GM23248 (cell line): ENCODE measurements at regions not wholly inside any gene's neighbourhood (a gene's known extent, or its start where the extent isn't known, plus 50 kb on each side); places are given as distances from the start of the nearest gene placed in this dataset.

Experiments
- DNase-seq: peaks from one replicate; pipeline ENCODE4 v3.0.0-alpha.2; 2015
- H2AFZ ChIP-seq: fragments of 200-600 bp; sonication (generic); 2 replicates; pipeline ENCODE4 v1.6.1; 2016; ENCODE audit warnings: antibody characterized with exemption
- H3F3A ChIP-seq: fragments of 200-600 bp; sonication (generic); 2 replicates; pipeline ENCODE4 v1.6.1; 2016; ENCODE audit warnings: mild to moderate bottlenecking, antibody characterized with exemption, mixed run types; ENCODE audit not compliant: insufficient read depth
- H3K27ac ChIP-seq: fragments of 200-600 bp; sonication (generic); 2 replicates; pipeline ENCODE4 v1.5.1; 2016; ENCODE audit warnings: mild to moderate bottlenecking
- H3K27me3 ChIP-seq: fragments of 200-600 bp; sonication (generic); replicated peaks from 2 replicates; pipeline ENCODE4 v1.6.1; 2016; ENCODE audit warnings: mild to moderate bottlenecking; ENCODE audit not compliant: insufficient read depth
- H3K36me3 ChIP-seq: fragments of 200-600 bp; sonication (generic); 2 replicates; pipeline ENCODE4 v1.6.1; 2016; ENCODE audit warnings: low read depth, mild to moderate bottlenecking
- H3K4me1 ChIP-seq: fragments of 200-600 bp; sonication (generic); 2 replicates; pipeline ENCODE4 v1.6.1; 2016; ENCODE audit warnings: mild to moderate bottlenecking; ENCODE audit not compliant: insufficient read depth
- H3K4me2 ChIP-seq: fragments of 200-600 bp; sonication (generic); one replicate; pipeline ENCODE4 v1.6.1; 2016; ENCODE audit warnings: mild to moderate bottlenecking; ENCODE audit not compliant: unreplicated experiment
- H3K4me3 ChIP-seq: fragments of 200-600 bp; sonication (generic); 2 replicates; pipeline ENCODE4 v1.5.1; 2016; ENCODE audit warnings: mild to moderate bottlenecking
- H3K79me2 ChIP-seq: fragments of 200-600 bp; sonication (generic); 2 replicates; pipeline ENCODE4 v1.6.1; 2016; ENCODE audit warnings: mild to moderate bottlenecking; ENCODE audit not compliant: insufficient read depth
- H3K9ac ChIP-seq: fragments of 200-600 bp; sonication (generic); 2 replicates; pipeline ENCODE4 v1.6.1; 2016; ENCODE audit warnings: mild to moderate bottlenecking
- H3K9me2 ChIP-seq: fragments of 200-600 bp; sonication (generic); 2 replicates; pipeline ENCODE4 v1.6.1; 2016; ENCODE audit warnings: mixed run types, mild to moderate bottlenecking, moderate library complexity; ENCODE audit not compliant: insufficient read depth
- H3K9me3 ChIP-seq: fragments of 200-600 bp; sonication (generic); one replicate; pipeline ENCODE4 v1.6.1; 2017; ENCODE audit warnings: low read depth
- H4K20me1 ChIP-seq: fragments of 200-600 bp; sonication (generic); 2 replicates; pipeline ENCODE4 v1.6.0; 2016; ENCODE audit not compliant: insufficient read depth
- EZH2 ChIP-seq: fragments of 200-600 bp; sonication (generic); IDR thresholded peaks from 2 replicates; pipeline ENCODE4 v1.6.1; 2018; ENCODE audit warnings: antibody characterized with exemption, mild to moderate bottlenecking; ENCODE audit not compliant: insufficient read depth, poor library complexity, severe bottlenecking
- EZH2phosphoT487 ChIP-seq: fragments of 200-600 bp; sonication (generic); IDR thresholded peaks from 2 replicates; pipeline ENCODE4 v1.6.1; 2018; ENCODE audit warnings: antibody characterized with exemption, moderate library complexity, mild to moderate bottlenecking, low read depth; ENCODE audit not compliant: insufficient read depth
- WGBS, 2 experiments: methylation state at CpG; one replicate each; pipeline ENCODE4 v1.1.6; 2015 to 2017; ENCODE audit warnings: low lambda C conversion rate in 2 of 2, low coverage in 1 of 2; ENCODE audit errors: missing lambda C conversion rate in 2 of 2; 5-methylcytosine and 5-hydroxymethylcytosine counted together
- in situ Hi-C: fragments of 300-500 bp; cut with MboI; formaldehyde crosslinking; loops from 2 replicates; pipeline ENCODE4 v1.15.0; 2020

- 0 to 5% methylated on average over 1 of the region's 1 CpG for WGBS, 2 experiments
- Histone ChIP-seq H3K27ac (no peak overlapping the region), H3K79me2 (no peaks in the 10 kb centered on the region), H3K4me2 (no peak overlapping the region), H3K4me3 (no peak overlapping the region), H3K36me3 (no peaks in the 10 kb centered on the region), H3K27me3 (no peaks in the 10 kb centered on the region), H3K9me2 (no peaks in the 10 kb centered on the region), H3K9me3 (no peaks in the 10 kb centered on the region), H3F3A (no peaks in the 10 kb centered on the region), H4K20me1 (no peaks in the 10 kb centered on the region), H2AFZ (no peak overlapping the region), H3K9ac (no peak overlapping the region), H3K4me1 (no peaks in the 10 kb centered on the region)
- DNase-seq: no peak
- no peak for TF ChIP-seq EZH2phosphoT487
- no peak for TF ChIP-seq EZH2
- in situ Hi-C loops: no loop called here
These were observed 434.5 kb upstream of the GYPC start for GRCh38 chr2:126221506-126221905.

DNA sequence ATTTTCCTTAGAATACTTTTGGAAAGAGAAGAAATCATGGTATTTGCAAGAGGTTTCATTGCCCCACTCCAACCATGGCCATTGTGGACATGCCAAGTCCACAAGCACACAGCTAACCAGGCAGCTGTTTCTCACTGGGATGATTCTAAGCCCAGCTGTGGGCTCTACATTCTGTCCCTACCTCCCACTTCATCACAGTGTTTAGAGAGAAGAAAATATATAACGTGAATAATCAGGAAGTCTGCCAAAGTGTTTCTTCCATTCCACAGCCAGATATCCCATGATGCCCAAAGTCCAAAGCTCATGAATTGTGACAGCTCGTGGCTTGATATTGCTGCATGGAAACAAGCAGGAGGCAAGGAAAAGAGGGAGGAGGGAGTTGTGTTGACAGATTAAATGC is 433.7 kb upstream of the GYPC start:
- TF ChIP-seq EZH2 (no peak), EZH2phosphoT487 (no peak)
- WGBS, 2 experiments: 0% methylated on average over 2 of the region's 2 CpGs
- H2AFZ ChIP-seq: no peak overlapping the region
- H3F3A ChIP-seq: no peaks in the 10 kb centered on the region
- H3K4me2 ChIP-seq: no peak overlapping the region
- H3K27ac ChIP-seq: no peak overlapping the region
- no peak for DNase-seq
- no peak overlapping the region for H3K9ac ChIP-seq
- H4K20me1 ChIP-seq: no peaks in the 10 kb centered on the region
- H3K4me3 ChIP-seq: no peak overlapping the region
- no peaks in the 10 kb centered on the region for H3K9me3 ChIP-seq
- in situ Hi-C loops: no loop called here
- H3K4me1 ChIP-seq: no peaks in the 10 kb centered on the region
- no peaks in the 10 kb centered on the region for H3K79me2 ChIP-seq
- no peaks in the 10 kb centered on the region for H3K9me2 ChIP-seq
- H3K27me3 ChIP-seq: no peaks in the 10 kb centered on the region
- no peaks in the 10 kb centered on the region for H3K36me3 ChIP-seq

GRCh38 chr2:126224776-126225175 is 431.2 kb upstream of the GYPC start:
- Histone ChIP-seq H3K36me3 (no peaks in the 10 kb centered on the region), H3K9me2 (no peaks in the 10 kb centered on the region), H3F3A (no peaks in the 10 kb centered on the region), H3K27ac (no peak overlapping the region), H3K9ac (no peak overlapping the region), H3K27me3 (no peaks in the 10 kb centered on the region), H3K4me1 (no peaks in the 10 kb centered on the region), H2AFZ (no peak overlapping the region), H3K4me3 (no peak overlapping the region), H4K20me1 (no peaks in the 10 kb centered on the region), H3K4me2 (no peak overlapping the region), H3K79me2 (no peaks in the 10 kb centered on the region), H3K9me3 (no peaks in the 10 kb centered on the region)
- WGBS, 2 experiments: 25 to 29% methylated on average over 1 of the region's 1 CpG
- no peak for DNase-seq
- in situ Hi-C loops: no loop called here
- TF ChIP-seq EZH2phosphoT487 (no peak), EZH2 (no peak)

GRCh38 chr2:126227250-126227649 is 428.7 kb upstream of the GYPC start:
- Histone ChIP-seq H3K36me3 (no peaks in the 10 kb centered on the region), H3K4me1 (no peaks in the 10 kb centered on the region), H3K9ac (no peak overlapping the region), H3K27ac (no peak overlapping the region), H2AFZ (no peak overlapping the region), H3F3A (no peaks in the 10 kb centered on the region), H3K79me2 (no peaks in the 10 kb centered on the region), H3K9me3 (no peaks in the 10 kb centered on the region), H3K4me3 (no peak overlapping the region), H4K20me1 (no peaks in the 10 kb centered on the region), H3K4me2 (no peak overlapping the region), H3K27me3 (no peaks in the 10 kb centered on the region), H3K9me2 (no peaks in the 10 kb centered on the region)
- TF ChIP-seq EZH2phosphoT487: no peak
- TF ChIP-seq EZH2: no peak
- 6 to 12% methylated on average over 1 of the region's 1 CpG for WGBS, 2 experiments
- no peak for DNase-seq
- in situ Hi-C loops: no loop called here

- no peaks in the 10 kb centered on the region for H3F3A ChIP-seq
- H2AFZ ChIP-seq: no peak overlapping the region
- H3K4me1 ChIP-seq: no peaks in the 10 kb centered on the region
- no peaks in the 10 kb centered on the region for H3K9me3 ChIP-seq
- H3K27ac ChIP-seq: no peak overlapping the region
- no peak for DNase-seq
- H4K20me1 ChIP-seq: no peaks in the 10 kb centered on the region
- TF ChIP-seq EZH2 (no peak), EZH2phosphoT487 (no peak)
- no peak overlapping the region for H3K4me3 ChIP-seq
- H3K36me3 ChIP-seq: no peaks in the 10 kb centered on the region
- WGBS, 2 experiments: 3 to 13% methylated on average over 1 of the region's 1 CpG
- no peaks in the 10 kb centered on the region for H3K27me3 ChIP-seq
- no peak overlapping the region for H3K9ac ChIP-seq
- in situ Hi-C loops: no loop called here
- no peaks in the 10 kb centered on the region for H3K79me2 ChIP-seq
- H3K4me2 ChIP-seq: no peak overlapping the region
- no peaks in the 10 kb centered on the region for H3K9me2 ChIP-seq
These were observed 427.4 kb upstream of the GYPC start for GRCh38 chr2:126228531-126228930.
